HEK293 (cell line): ENCODE measurements at regions not wholly inside any gene's neighbourhood (a gene's known extent, or its start where the extent isn't known, plus 50 kb on each side); places are given as distances from the start of the nearest gene placed in this dataset.

Experiments used
- CTCF ChIA-PET: fragments of 350-600 bp; formaldehyde crosslinking; extraction: SDS; loops from one replicate; lab custom pipeline; 2021; ENCODE audit warnings: antibody characterized with exemption; lab: Yijun Ruan, JAX
- POLR2A ChIA-PET: fragments of 300-600 bp; formaldehyde crosslinking; extraction: SDS; loops from one replicate; lab custom pipeline; 2020; ENCODE audit warnings: antibody characterized with exemption, inconsistent platforms; lab: Yijun Ruan, JAX
- H3K27ac ChIP-seq: fragments of 200-500 bp; sonication (Bioruptor generic); 2 replicates; pipeline ENCODE4 v1.5.1; 2014; ENCODE audit warnings: low read depth, low read length, control low read depth, inconsistent platforms; ENCODE audit errors: extremely low read depth
- H3K36me3 ChIP-seq, 2 experiments: fragments of 200-500 bp in 1 of 2; sonication (Bioruptor generic) in 1 of 2; 1 replicate in 1 of 2; 2 replicates in 1 of 2; pipeline ENCODE4 v1.5.1; 2014 to 2017; ENCODE audit warnings: inconsistent platforms in 2 of 2, low read length in 2 of 2; ENCODE audit not compliant: control insufficient read depth in 2 of 2, insufficient read depth in 1 of 2
- H3K4me1 ChIP-seq: fragments of 200-500 bp; sonication (Bioruptor generic); 2 replicates; pipeline ENCODE4 v1.5.1; 2014; ENCODE audit warnings: mild to moderate bottlenecking, low read length, inconsistent platforms; ENCODE audit not compliant: control insufficient read depth, insufficient read depth
- H3K4me3 ChIP-seq: 2 replicates; pipeline ENCODE4 v1.5.1; 2011; ENCODE audit warnings: low read depth, mild to moderate bottlenecking, control low read depth, low read length, moderate library complexity
- H3K9me3 ChIP-seq: fragments of 200-500 bp; sonication (Bioruptor generic); 2 replicates; pipeline ENCODE4 v1.5.1; 2014; ENCODE audit warnings: low read depth, low read length, inconsistent platforms; ENCODE audit not compliant: control insufficient read depth, insufficient read depth
- EGR2 ChIP-seq: fragments of 450-650 bp; formaldehyde crosslinking; IDR thresholded peaks from 2 replicates; pipeline ENCODE4 v1.5.1; 2016; ENCODE audit warnings: low read depth, missing biosample characterization, missing genetic modification characterization
- GLIS1 ChIP-seq: fragments of 450-650 bp; formaldehyde crosslinking; IDR thresholded peaks from 2 replicates; pipeline ENCODE4 v1.5.1; 2016; ENCODE audit warnings: missing biosample characterization, missing genetic modification characterization
- GLIS2 ChIP-seq: fragments of 450-650 bp; formaldehyde crosslinking; IDR thresholded peaks from 2 replicates; pipeline ENCODE4 v1.5.1; 2016; ENCODE audit warnings: missing biosample characterization, missing genetic modification characterization
- HOXD13 ChIP-seq: sonication (generic); formaldehyde crosslinking; IDR thresholded peaks from 2 replicates; pipeline ENCODE4 v1.8.0; 2022; ENCODE audit warnings: missing genetic modification reagents, borderline replicate concordance
- KLF10 ChIP-seq: fragments of 450-650 bp; IDR thresholded peaks from 2 replicates; pipeline ENCODE4 v1.5.1; 2018; ENCODE audit warnings: missing biosample characterization, mild to moderate bottlenecking, missing genetic modification characterization
- KLF17 ChIP-seq: fragments of 450-650 bp; formaldehyde crosslinking; IDR thresholded peaks from 2 replicates; pipeline ENCODE4 v1.5.1; 2016; ENCODE audit warnings: missing biosample characterization, missing genetic modification characterization
- MZF1 ChIP-seq: fragments of 450-650 bp; formaldehyde crosslinking; IDR thresholded peaks from 2 replicates; pipeline ENCODE4 v1.5.1; 2017; ENCODE audit warnings: missing biosample characterization, missing genetic modification characterization, borderline replicate concordance
- OVOL3 ChIP-seq: fragments of 450-650 bp; formaldehyde crosslinking; IDR thresholded peaks from 2 replicates; pipeline ENCODE4 v1.5.1; 2016; ENCODE audit warnings: missing biosample characterization, missing genetic modification characterization
- PRDM6 ChIP-seq: fragments of 450-650 bp; formaldehyde crosslinking; IDR thresholded peaks from 2 replicates; pipeline ENCODE4 v1.5.1; 2017; ENCODE audit warnings: missing biosample characterization, missing genetic modification characterization
- SETDB1 ChIP-seq: IDR thresholded peaks from one replicate; pipeline ENCODE4 v1.6.1; 2017; ENCODE audit warnings: mild to moderate bottlenecking, low read length, moderate library complexity, mixed read lengths; ENCODE audit not compliant: insufficient read length
- YY1 ChIP-seq: fragments of 450-650 bp; formaldehyde crosslinking; IDR thresholded peaks from 2 replicates; pipeline ENCODE4 v1.5.1; 2018; ENCODE audit warnings: missing biosample characterization, missing genetic modification characterization
- ZBTB10 ChIP-seq: fragments of 450-650 bp; formaldehyde crosslinking; IDR thresholded peaks from 2 replicates; pipeline ENCODE4 v1.5.1; 2016; ENCODE audit warnings: missing biosample characterization, missing genetic modification characterization
- ZEB2 ChIP-seq: fragments of 450-650 bp; formaldehyde crosslinking; IDR thresholded peaks from 2 replicates; pipeline ENCODE4 v1.5.1; 2016; ENCODE audit warnings: missing biosample characterization, missing genetic modification characterization
- ZFHX2 ChIP-seq: fragments of 450-650 bp; formaldehyde crosslinking; conservative IDR thresholded peaks from 2 replicates; pipeline ENCODE4 v1.5.1; 2016; ENCODE audit warnings: missing biosample characterization, missing genetic modification characterization
- ZFP3 ChIP-seq: fragments of 450-650 bp; formaldehyde crosslinking; IDR thresholded peaks from 2 replicates; pipeline ENCODE4 v1.5.1; 2016; ENCODE audit warnings: low read depth, missing biosample characterization, missing genetic modification characterization
- ZFP37 ChIP-seq: fragments of 450-650 bp; formaldehyde crosslinking; IDR thresholded peaks from 2 replicates; pipeline ENCODE4 v1.5.1; 2016; ENCODE audit warnings: missing biosample characterization, missing genetic modification characterization
- ZFP69B ChIP-seq: fragments of 450-650 bp; formaldehyde crosslinking; IDR thresholded peaks from 2 replicates; pipeline ENCODE4 v1.5.1; 2016; ENCODE audit warnings: missing biosample characterization, missing genetic modification characterization
- ZNF112 ChIP-seq: fragments of 450-650 bp; formaldehyde crosslinking; IDR thresholded peaks from 2 replicates; pipeline ENCODE4 v1.5.0; 2017; ENCODE audit warnings: missing biosample characterization, missing genetic modification characterization
- ZNF132 ChIP-seq: fragments of 450-650 bp; formaldehyde crosslinking; IDR thresholded peaks from 2 replicates; pipeline ENCODE4 v1.5.1; 2017; ENCODE audit warnings: missing biosample characterization, missing genetic modification characterization, borderline replicate concordance
- ZNF175 ChIP-seq: fragments of 450-650 bp; formaldehyde crosslinking; IDR thresholded peaks from 2 replicates; pipeline ENCODE4 v1.5.1; 2016; ENCODE audit warnings: missing biosample characterization, missing genetic modification characterization
- ZNF23 ChIP-seq: fragments of 450-650 bp; formaldehyde crosslinking; IDR thresholded peaks from 2 replicates; pipeline ENCODE4 v1.5.1; 2016; ENCODE audit warnings: missing biosample characterization, missing genetic modification characterization, borderline replicate concordance
- ZNF324 ChIP-seq: fragments of 450-650 bp; formaldehyde crosslinking; IDR thresholded peaks from 2 replicates; pipeline ENCODE4 v1.5.1; 2016; ENCODE audit warnings: missing biosample characterization, missing genetic modification characterization
- ZNF366 ChIP-seq: fragments of 450-650 bp; formaldehyde crosslinking; conservative IDR thresholded peaks from 2 replicates; pipeline ENCODE4 v1.5.1; 2016; ENCODE audit warnings: missing biosample characterization, missing genetic modification characterization
- ZNF37A ChIP-seq: fragments of 450-650 bp; IDR thresholded peaks from 2 replicates; pipeline ENCODE4 v1.5.1; 2018; ENCODE audit warnings: missing biosample characterization, missing genetic modification characterization
- ZNF391 ChIP-seq: fragments of 450-650 bp; formaldehyde crosslinking; IDR thresholded peaks from 2 replicates; pipeline ENCODE4 v1.5.1; 2016; ENCODE audit warnings: low read depth, missing biosample characterization, missing genetic modification characterization, borderline replicate concordance
- ZNF404 ChIP-seq: fragments of 450-650 bp; formaldehyde crosslinking; IDR thresholded peaks from 2 replicates; pipeline ENCODE4 v1.5.1; 2017; ENCODE audit warnings: missing biosample characterization, missing genetic modification characterization
- ZNF501 ChIP-seq: fragments of 450-650 bp; formaldehyde crosslinking; IDR thresholded peaks from 2 replicates; pipeline ENCODE4 v1.5.1; 2016; ENCODE audit warnings: missing biosample characterization, missing genetic modification characterization
- ZNF549 ChIP-seq: fragments of 450-650 bp; IDR thresholded peaks from 2 replicates; pipeline ENCODE4 v1.5.1; 2018; ENCODE audit warnings: missing biosample characterization, missing genetic modification characterization, mild to moderate bottlenecking, inconsistent platforms, moderate library complexity
- ZNF558 ChIP-seq: fragments of 450-650 bp; formaldehyde crosslinking; IDR thresholded peaks from 2 replicates; pipeline ENCODE4 v1.5.1; 2016; ENCODE audit warnings: missing biosample characterization, missing genetic modification characterization
- ZNF571 ChIP-seq: fragments of 450-650 bp; formaldehyde crosslinking; IDR thresholded peaks from 2 replicates; pipeline ENCODE4 v1.5.0; 2017; ENCODE audit warnings: missing biosample characterization, missing genetic modification characterization
- ZNF660 ChIP-seq: fragments of 450-650 bp; IDR thresholded peaks from 2 replicates; pipeline ENCODE4 v1.5.1; 2018; ENCODE audit warnings: missing biosample characterization, mild to moderate bottlenecking, missing genetic modification characterization
- ZNF791 ChIP-seq: fragments of 450-650 bp; formaldehyde crosslinking; IDR thresholded peaks from 2 replicates; pipeline ENCODE4 v1.5.1; 2016; ENCODE audit warnings: missing biosample characterization, missing genetic modification characterization

GRCh38 chr20:48090784-48091183 is 305.5 kb upstream of the SULF2 start (continued):
- TF ChIP-seq ZFP37 (tag by site-specific recombination) (no peak), OVOL3 (tag by site-specific recombination) (no peak), KLF17 (no peak), GLIS1 (tag by site-specific recombination) (no peak), ZNF132 (tag by site-specific recombination) (no peak), HOXD13 (no peak), ZNF549 (no peak)

- Histone ChIP-seq H3K4me1 (no peaks in the 10 kb centered on the region), H3K27ac (no peak overlapping the region), H3K9me3 (no peaks in the 10 kb centered on the region), H3K36me3 (no peaks in the 10 kb centered on the region), H3K4me3 (no peak overlapping the region)
- POLR2A ChIA-PET: no interaction called here
- no peak for TF ChIP-seq KLF10
- no peak for TF ChIP-seq YY1 (tag by site-specific recombination)
- TF ChIP-seq ZFP69B (tag by site-specific recombination): no peak
- no peak for TF ChIP-seq ZNF23 (tag by site-specific recombination)
- TF ChIP-seq ZNF558 (tag by site-specific recombination): no peak
- no peak for TF ChIP-seq ZNF175 (tag by site-specific recombination)
- no peak for TF ChIP-seq ZNF791 (tag by site-specific recombination)
- no peak for TF ChIP-seq PRDM6 (tag by site-specific recombination)
- TF ChIP-seq ZNF404 (tag by site-specific recombination): no peak
- TF ChIP-seq ZNF391 (tag by site-specific recombination): no peak
- TF ChIP-seq ZNF37A: no peak
- no peak for TF ChIP-seq ZNF112 (tag by site-specific recombination)
- CTCF ChIA-PET: no interaction called here
Measured at GRCh38 chr20:48090314-48090713, 305.0 kb upstream of the SULF2 start.

- TF ChIP-seq ZFHX2 (tag by site-specific recombination) (no peak), ZNF660 (no peak), ZNF571 (no peak), SETDB1 (no peak), ZBTB10 (tag by site-specific recombination) (no peak), ZNF324 (no peak), ZNF501 (tag by site-specific recombination) (no peak), MZF1 (tag by site-specific recombination) (no peak), ZFP3 (tag by site-specific recombination) (no peak), ZEB2 (tag by site-specific recombination) (no peak), ZNF366 (tag by site-specific recombination) (no peak), EGR2 (tag by site-specific recombination) (no peak), ZNF175 (tag by site-specific recombination) (no peak), GLIS2 (no peak)
- CTCF ChIA-PET: no interaction called here
- POLR2A ChIA-PET: no interaction called here
Measured at GRCh38 chr20:48080583-48080982, 295.3 kb upstream of the SULF2 start.

More at GRCh38 chr20:48080583-48080982, 295.3 kb upstream of the SULF2 start:
- Histone ChIP-seq H3K4me3 (no peak overlapping the region), H3K27ac (no peak overlapping the region), H3K4me1 (no peaks in the 10 kb centered on the region), H3K9me3 (no peaks in the 10 kb centered on the region), H3K36me3 (no peaks in the 10 kb centered on the region)
